RKO (cell line): ENCODE measurements at regions not wholly inside any gene's neighbourhood (a gene's known extent, or its start where the extent isn't known, plus 50 kb on each side); places are given as distances from the start of the nearest gene placed in this dataset.
"Not testable (repeated sequence)": the region's sequence is repeated elsewhere in the genome, so short reads cannot be mapped to it uniquely, and the experiment has no call there.

Experiments used
- DNase-seq: peaks from one replicate; pipeline ENCODE4 v3.0.0-alpha.2; 2016; ENCODE audit warnings: low spot score

GRCh38 chr11:92168936-92169335, 55.7 kb upstream of the FAT3 start:
- no peak for DNase-seq

GRCh38 chr11:92167571-92167970, 57.0 kb upstream of the FAT3 start:
- DNase-seq = no peak

- DNase-seq = no peak
These were observed 58.3 kb upstream of the FAT3 start for GRCh38 chr11:92166335-92166734.

- no peak for DNase-seq
These were observed 60.7 kb upstream of the FAT3 start for GRCh38 chr11:92163879-92164278.

- DNase-seq = no peak
These were observed 61.8 kb upstream of the FAT3 start for GRCh38 chr11:92162776-92163175.

- DNase-seq = no peak
These were observed 64.7 kb upstream of the FAT3 start for GRCh38 chr11:92159931-92160330.

- not testable (repeated sequence) for DNase-seq
These were observed 67.2 kb upstream of the FAT3 start for GRCh38 chr11:92157390-92157789.

- DNase-seq = no peak
These were observed 70.0 kb upstream of the FAT3 start for GRCh38 chr11:92154611-92155010.

GRCh38 chr11:92154110-92154509, 70.5 kb upstream of the FAT3 start:
- DNase-seq = no peak

GRCh38 chr11:92153542-92153941, 71.1 kb upstream of the FAT3 start:
- DNase-seq = no peak

- DNase-seq = no peak
These were observed 72.4 kb upstream of the FAT3 start for GRCh38 chr11:92152245-92152644.

GRCh38 chr11:92149996-92150395, 74.6 kb upstream of the FAT3 start:
- DNase-seq = no peak

- no peak for DNase-seq
These were observed 82.9 kb upstream of the FAT3 start for GRCh38 chr11:92141725-92142124.

GRCh38 chr11:92141159-92141558, 83.5 kb upstream of the FAT3 start:
- no peak for DNase-seq

GRCh38 chr11:92140021-92140420, 84.6 kb upstream of the FAT3 start:
- no peak for DNase-seq

GRCh38 chr11:92138296-92138695, 86.3 kb upstream of the FAT3 start:
- DNase-seq = no peak

- DNase-seq = no peak
These were observed 86.9 kb upstream of the FAT3 start for GRCh38 chr11:92137747-92138146.

- DNase-seq = no peak
These were observed 87.8 kb upstream of the FAT3 start for GRCh38 chr11:92136797-92137196.

GRCh38 chr11:92131289-92131865, 93.2 kb upstream of the FAT3 start:
- no peak for DNase-seq

GRCh38 chr11:92130421-92130831, 94.2 kb upstream of the FAT3 start:
- no peak for DNase-seq

GRCh38 chr11:92129811-92130210, 94.8 kb upstream of the FAT3 start:
- DNase-seq = no peak

GRCh38 chr11:92128026-92128425, 96.6 kb upstream of the FAT3 start:
- DNase-seq = no peak

GRCh38 chr11:92125321-92125720, 99.3 kb upstream of the FAT3 start:
- DNase-seq = no peak

- DNase-seq = no peak
These were observed 101.1 kb upstream of the FAT3 start for GRCh38 chr11:92123540-92123939.

- DNase-seq = no peak
These were observed 102.1 kb upstream of the FAT3 start for GRCh38 chr11:92122561-92122960.
